SK-N-SH (cell line): ENCODE measurements at regions not wholly inside any gene's neighbourhood (a gene's known extent, or its start where the extent isn't known, plus 50 kb on each side); places are given as distances from the start of the nearest gene placed in this dataset.

Source experiments
- CTCF ChIP-seq: fragments of 200-600 bp; sonication (generic); IDR thresholded peaks from 2 replicates; pipeline ENCODE4 v1.6.1; 2017; ENCODE audit warnings: antibody characterized with exemption, mild to moderate bottlenecking, moderate library complexity
- EZH2phosphoT487 ChIP-seq: fragments of 200-600 bp; sonication (generic); IDR thresholded peaks from 2 replicates; pipeline ENCODE4 v1.6.1; 2017; ENCODE audit warnings: low read depth, mixed run types, mild to moderate bottlenecking, antibody characterized with exemption, moderate library complexity, borderline replicate concordance
- GATA2 ChIP-seq: sonication (generic); formaldehyde crosslinking; IDR thresholded peaks from 2 replicates; pipeline ENCODE4 v1.5.0; 2020; ENCODE audit warnings: mild to moderate bottlenecking, missing genetic modification reagents
- MAX ChIP-seq: IDR thresholded peaks from 2 replicates; pipeline ENCODE4 v1.4.0; 2012; ENCODE audit warnings: low read depth
- POLR2AphosphoS5 ChIP-seq: IDR thresholded peaks from 2 replicates; pipeline ENCODE4 v1.6.1; 2012; ENCODE audit warnings: low read depth, low read length
- RAD21 ChIP-seq: IDR thresholded peaks from 2 replicates; pipeline ENCODE4 v1.6.1; 2012; ENCODE audit warnings: mild to moderate bottlenecking, low read length
- RFX5 ChIP-seq: IDR thresholded peaks from 2 replicates; pipeline ENCODE4 v1.6.1; 2012; ENCODE audit warnings: mild to moderate bottlenecking, improper control_type of control experiment, low read length
- SIN3A ChIP-seq: IDR thresholded peaks from 2 replicates; pipeline ENCODE4 v1.6.1; 2012; ENCODE audit warnings: low read depth, mild to moderate bottlenecking, low read length, moderate library complexity, borderline replicate concordance
- TAF1 ChIP-seq: IDR thresholded peaks from 2 replicates; pipeline ENCODE4 v1.6.1; 2012; ENCODE audit warnings: low read depth, mild to moderate bottlenecking, low read length, moderate library complexity, borderline replicate concordance

GRCh38 chr12:116392061-116392460 lies 114.6 kb upstream of the MED13L start:
- TF ChIP-seq CTCF (no peak), SIN3A (no peak), RAD21 (no peak), MAX (no peak), EZH2phosphoT487 (no peak), GATA2 (CRISPR knock-in tag) (no peak), POLR2AphosphoS5 (no peak), TAF1 (no peak), RFX5 (no peak)
